Umbilical cord (tissue), 1 donor: ENCODE measurements at regions not wholly inside any gene's neighbourhood (a gene's known extent, or its start where the extent isn't known, plus 50 kb on each side); places are given as distances from the start of the nearest gene placed in this dataset.
"Not testable (repeated sequence)": the region's sequence is repeated elsewhere in the genome, so short reads cannot be mapped to it uniquely, and the experiment has no call there.

Experiments
- DNase-seq: peaks from one replicate; pipeline ENCODE4 v3.0.0-alpha.2; 2015; ENCODE audit warnings: low spot score

DNA sequence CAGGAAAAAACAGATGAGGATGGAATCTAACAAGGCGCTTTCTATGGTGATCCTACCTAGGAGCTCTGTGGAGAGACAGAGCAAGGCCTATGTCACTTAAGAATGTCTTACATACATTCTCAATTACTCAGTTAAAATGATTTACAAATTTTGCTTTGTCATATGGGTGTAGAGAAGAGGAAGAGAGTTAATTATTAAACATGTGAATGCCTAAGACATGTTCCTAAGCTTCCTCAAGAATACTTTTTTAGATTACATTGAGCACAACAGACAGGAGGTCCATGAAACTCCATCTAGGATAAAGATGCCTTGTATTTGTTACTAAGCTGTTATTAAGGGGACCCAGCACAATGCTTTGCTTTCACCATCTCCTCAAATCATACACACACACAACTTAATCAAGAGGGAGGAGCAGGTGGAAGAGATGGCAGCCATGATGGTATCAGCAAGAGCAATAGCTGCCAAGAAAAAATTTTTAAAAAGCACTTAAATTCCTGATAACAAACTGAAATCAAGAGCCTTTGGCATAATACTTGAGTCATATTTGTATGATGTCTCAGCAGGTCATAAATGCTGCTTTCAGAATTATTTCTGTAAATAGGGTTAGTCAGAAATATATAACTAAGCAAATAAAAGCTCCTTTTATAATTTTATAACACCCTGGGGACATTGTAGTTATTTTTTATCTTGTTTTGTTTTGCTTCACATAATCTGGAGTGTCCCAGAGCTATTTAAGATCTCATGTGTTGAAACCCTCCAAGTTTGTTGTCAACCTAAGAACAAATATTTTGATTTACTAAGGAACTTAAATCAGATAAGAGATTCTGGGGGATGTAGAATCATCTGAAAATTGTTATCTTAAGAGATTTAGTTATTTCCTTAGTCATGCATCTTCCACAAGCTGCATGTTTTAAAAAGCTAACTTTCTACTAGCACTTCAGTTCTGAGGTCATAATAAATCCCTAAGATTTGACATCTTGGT is 70.0 kb upstream of the CD2AP start:
- peak; percentile 65 for DNase-seq

- peak; percentile 76 for DNase-seq
Observed at GRCh38 chr6:47413752-47414422, 63.7 kb upstream of the CD2AP start.

DNA sequence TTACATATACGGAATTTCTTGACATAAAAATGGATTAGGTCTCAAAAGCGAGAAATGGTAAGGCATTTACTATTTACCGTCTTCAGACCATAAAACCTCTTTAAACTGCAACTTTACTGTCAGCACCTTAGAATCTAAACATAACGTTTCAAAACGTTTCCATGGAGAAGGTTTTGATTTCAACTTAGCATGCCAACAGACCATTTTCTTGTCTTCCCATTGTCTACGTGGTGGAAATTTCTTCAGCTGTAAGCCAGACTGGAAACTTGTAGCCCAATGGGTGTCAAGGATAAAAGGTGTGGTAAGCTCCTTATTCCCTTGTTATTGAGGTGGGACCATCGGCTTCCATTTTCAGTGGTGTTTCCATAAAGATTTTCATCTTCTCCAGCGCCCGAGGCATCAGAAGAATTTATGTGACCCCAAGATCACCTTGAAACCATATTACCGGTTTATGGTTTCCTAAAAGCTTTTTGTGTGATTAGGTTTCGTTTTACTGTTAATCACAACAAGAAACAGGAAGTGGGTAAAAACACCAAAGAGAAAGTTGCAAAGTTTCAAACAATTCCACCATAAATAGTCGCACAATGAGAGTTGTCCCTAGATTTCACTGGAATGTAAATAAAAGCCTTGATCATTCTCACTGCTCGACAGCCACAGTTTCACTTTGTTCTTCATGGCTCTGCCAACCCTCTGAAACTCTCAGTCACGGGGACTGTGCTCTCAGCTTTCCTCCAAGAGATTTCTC is 63.0 kb upstream of the CD2AP start:
- DNase-seq, result peak; percentile 52

GRCh38 chr6:47416396-47417345 is 60.9 kb upstream of the CD2AP start:
- DNase-seq, result no peak

GRCh38 chr6:47419621-47420020 is 58.0 kb upstream of the CD2AP start:
- no peak for DNase-seq

GRCh38 chr6:47420394-47421371 is 56.9 kb upstream of the CD2AP start:
- no peak for DNase-seq

DNA sequence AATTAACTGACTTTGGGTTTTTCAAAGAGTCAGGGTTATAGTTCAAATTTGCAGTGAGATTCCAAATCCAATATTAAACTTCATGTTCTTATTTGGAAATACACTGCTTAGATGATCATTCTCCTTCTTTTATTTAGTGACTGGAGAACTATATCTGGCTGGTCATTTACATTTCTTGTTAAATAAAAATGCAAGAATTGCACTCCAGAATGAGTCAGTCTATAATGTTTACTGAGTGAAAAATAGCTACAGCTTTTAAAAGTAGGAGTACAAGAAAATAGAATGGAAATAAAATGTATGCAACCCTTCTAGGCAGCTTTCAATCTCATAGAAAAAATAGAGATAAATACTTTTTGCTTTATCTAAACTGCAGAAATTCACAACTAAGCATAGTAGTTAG is 54.5 kb upstream of the CD2AP start:
- no peak for DNase-seq

GRCh38 chr6:47424436-47424836 is 53.2 kb upstream of the CD2AP start:
- DNase-seq, result peak; percentile 20

DNA sequence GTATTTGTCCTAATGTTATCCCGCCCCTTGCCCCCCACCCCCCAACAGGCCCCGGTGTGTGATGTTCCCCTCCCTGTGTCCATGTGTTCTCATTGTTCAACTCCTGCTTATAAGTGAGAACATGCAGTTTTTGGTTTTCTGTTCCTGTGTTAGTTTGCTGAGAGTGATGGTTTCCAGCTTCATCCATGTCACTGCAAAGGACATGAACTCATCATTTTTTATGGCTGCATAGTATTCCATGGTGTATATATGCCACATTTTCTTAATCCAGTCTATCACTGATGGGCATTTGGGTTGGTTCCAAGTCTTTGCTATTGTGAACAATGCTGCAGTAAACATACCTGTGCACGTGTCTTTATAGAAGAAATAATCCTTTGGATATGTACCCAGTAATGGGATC is 51.9 kb upstream of the CD2AP start:
- not testable (repeated sequence) for DNase-seq

DNA sequence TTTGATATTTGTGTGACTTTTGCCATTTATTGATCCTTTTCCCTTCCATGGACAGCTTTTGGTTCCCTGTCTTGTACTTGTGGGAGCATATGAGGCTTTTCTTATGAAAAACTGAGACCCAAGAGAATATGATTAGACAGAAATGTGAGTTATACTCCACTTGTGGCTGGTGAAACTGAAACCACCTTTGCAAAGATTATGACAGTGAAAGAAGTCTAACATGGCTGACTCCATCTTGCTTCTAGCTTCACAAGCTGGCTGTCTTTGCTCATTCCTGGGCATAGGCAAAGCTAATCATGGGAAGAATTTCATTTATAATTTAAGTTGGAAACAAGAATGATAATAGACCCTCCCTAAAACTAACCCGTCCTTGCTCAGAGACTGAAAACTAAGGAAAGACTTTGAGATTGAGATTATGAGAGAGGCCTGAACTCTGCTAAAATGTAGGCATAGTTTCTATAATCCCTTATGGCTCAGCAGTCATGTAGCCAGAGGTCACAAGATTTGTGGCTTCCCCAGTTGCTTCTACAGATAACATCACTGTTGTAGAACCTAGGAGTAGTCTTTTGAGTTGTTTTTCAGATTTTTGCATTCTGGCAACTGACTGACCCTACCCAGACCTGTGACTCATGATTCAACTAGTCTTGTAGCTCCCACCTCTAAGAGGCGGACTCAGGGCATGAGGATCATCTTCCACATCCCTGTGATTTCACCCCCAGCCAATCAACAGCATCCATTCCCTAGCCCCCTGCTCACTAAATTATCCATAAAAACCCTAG is 50.9 kb upstream of the CD2AP start:
- no peak for DNase-seq

- no peak for DNase-seq
Observed at GRCh38 chr6:47427680-47428079, 49.9 kb upstream of the CD2AP start.
